ENCODE measurements at regions not wholly inside any gene's neighbourhood (a gene's known extent, or its start where the extent isn't known, plus 50 kb on each side); places are given as distances from the start of the nearest gene placed in this dataset.

DNA sequence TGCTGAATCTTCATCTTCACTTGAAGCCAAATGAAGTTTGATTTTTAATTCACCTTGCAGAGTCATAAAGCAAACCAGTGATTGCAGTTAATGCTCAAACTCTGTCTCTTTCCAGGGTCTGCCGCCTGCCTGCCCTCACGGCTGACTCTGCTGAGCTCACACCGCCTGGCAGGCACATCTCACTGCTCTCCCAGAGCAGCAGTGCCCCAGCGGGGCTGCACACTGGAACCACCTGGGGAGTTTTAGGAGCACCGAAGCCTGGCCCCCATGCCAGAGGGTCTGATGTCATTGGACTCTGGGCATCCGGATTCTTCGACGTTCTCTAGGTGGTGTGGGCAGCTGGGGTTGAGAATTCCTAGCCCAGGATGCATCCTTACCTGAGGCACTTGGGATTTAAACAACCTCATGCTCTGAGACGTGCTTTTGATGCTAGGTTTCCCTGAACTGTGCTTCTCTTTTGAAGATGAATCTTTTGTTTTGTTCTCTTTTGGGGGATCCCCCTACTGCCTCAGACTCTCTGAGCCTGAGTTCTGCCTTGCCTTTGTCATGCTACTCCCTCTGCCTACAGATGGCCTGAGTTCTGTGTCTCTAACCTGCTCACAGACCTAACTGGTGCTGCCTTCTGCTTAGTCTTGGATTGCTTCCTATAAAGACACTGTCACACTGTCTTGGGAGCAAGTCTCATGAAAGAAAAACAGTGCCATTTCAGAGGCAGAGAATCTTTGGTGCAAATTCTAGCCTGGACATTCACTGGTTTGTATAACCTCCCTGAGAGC lies 438.1 kb upstream of the CCL2 start:
- H3K4me3 ChIP-seq (ENCODE audit: control insufficient read depth, low read depth, low read length): no peak overlapping the region
- TF ChIP-seq, protein P1, sequence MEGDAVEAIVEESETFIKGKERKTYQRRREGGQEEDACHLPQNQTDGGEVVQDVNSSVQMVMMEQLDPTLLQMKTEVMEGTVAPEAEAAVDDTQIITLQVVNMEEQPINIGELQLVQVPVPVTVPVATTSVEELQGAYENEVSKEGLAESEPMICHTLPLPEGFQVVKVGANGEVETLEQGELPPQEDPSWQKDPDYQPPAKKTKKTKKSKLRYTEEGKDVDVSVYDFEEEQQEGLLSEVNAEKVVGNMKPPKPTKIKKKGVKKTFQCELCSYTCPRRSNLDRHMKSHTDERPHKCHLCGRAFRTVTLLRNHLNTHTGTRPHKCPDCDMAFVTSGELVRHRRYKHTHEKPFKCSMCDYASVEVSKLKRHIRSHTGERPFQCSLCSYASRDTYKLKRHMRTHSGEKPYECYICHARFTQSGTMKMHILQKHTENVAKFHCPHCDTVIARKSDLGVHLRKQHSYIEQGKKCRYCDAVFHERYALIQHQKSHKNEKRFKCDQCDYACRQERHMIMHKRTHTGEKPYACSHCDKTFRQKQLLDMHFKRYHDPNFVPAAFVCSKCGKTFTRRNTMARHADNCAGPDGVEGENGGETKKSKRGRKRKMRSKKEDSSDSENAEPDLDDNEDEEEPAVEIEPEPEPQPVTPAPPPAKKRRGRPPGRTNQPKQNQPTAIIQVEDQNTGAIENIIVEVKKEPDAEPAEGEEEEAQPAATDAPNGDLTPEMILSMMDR (IDR thresholded peaks at IDR 0.05; ENCODE audit: control insufficient read depth, insufficient read depth, low read depth, low read length, missing control alignments): no peak
- DNase-seq (ENCODE audit: low read depth): no peak

DNA sequence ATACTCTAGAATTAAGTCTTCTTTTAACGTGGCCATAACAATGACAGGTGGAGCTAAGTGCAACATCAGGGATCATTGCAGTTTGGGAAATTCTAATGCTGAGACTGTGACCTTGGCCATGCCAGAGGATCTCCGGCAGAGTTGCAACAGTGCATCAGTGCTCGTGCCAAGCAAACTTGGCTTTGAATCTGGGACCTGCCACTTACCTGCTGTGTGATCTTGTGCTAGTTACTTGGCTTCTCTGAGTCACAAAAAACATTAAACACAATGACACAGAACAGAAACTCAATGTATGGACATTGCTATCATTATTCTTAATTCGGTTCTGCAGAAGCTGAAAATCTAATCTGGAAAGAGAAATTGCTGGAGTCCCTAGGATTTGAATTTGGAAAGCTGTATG lies 435.5 kb upstream of the CCL2 start:
- no peak overlapping the region for H3K4me3 ChIP-seq (ENCODE audit: control insufficient read depth, low read depth, low read length)
- TF ChIP-seq, protein P1 (IDR thresholded peaks at IDR 0.05; ENCODE audit: control insufficient read depth, insufficient read depth, low read depth, low read length, missing control alignments): no peak
- DNase-seq (ENCODE audit: low read depth): no peak

DNA sequence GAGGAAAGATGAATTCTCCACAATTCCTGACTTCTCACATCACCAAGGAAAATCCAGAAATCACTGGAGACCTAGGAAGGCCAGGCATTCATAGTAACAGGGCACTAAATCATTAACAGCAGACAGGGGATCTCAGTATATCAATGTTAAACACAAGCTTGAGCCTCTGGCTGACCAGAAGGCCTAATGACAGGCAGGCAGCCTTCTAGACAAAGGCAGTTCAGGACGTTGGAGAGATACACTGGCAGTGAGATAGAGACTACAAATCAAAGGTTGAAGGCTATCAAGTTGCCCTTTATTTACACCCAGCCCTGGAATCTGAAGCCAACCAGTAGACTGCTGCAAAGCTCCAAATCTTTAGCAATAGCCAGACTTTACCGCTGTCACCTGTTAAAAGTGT lies 422.8 kb upstream of the CCL2 start:
- no peak for DNase-seq (ENCODE audit: low read depth)
- no peak overlapping the region for H3K4me3 ChIP-seq (ENCODE audit: control insufficient read depth, low read depth, low read length)
- TF ChIP-seq, protein P1 (IDR thresholded peaks at IDR 0.05; ENCODE audit: control insufficient read depth, insufficient read depth, low read depth, low read length, missing control alignments): no peak

DNA sequence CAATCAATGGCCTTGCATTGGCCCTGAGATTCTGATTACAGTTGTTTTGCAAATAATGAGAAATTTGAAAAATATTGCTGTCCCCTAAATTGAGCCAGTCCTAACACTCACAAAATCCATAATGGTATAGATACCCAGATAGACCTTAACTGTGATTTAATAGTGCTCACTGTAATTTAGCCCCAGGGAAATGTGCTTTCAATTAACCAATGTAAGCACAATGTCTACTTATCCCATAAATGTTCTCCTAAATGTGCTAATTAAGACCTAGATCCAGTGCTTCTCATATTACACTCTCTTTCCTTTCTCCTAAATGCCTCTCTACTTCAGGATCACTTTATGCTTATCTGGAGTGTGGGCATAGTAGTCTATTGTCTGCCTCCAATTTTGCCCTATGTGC lies 417.8 kb upstream of the CCL2 start:
- no peak overlapping the region for H3K4me3 ChIP-seq (ENCODE audit: control insufficient read depth, low read depth, low read length)
- DNase-seq (ENCODE audit: low read depth): no peak
- TF ChIP-seq, protein P1 (IDR thresholded peaks at IDR 0.05; ENCODE audit: control insufficient read depth, insufficient read depth, low read depth, low read length, missing control alignments): no peak

DNA sequence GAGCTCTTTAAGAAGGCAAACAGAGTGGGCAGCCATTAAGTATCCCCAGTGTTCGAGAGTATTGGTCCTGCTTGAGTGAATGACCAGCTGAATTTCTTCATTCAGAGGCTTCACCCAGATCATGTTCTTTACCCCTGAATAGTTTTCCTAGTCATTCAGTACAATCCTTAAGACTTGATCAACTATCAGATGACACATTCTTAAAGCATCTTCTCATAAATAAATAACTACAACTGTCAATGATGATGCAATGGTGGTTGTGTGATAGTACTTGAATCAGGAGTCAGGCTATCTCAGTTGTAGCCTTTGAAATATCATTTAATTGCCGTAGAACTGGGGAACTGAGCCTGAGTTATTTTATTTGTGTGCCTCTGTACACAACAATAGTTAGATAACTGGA lies 416.8 kb upstream of the CCL2 start:
- H3K4me3 ChIP-seq (ENCODE audit: control insufficient read depth, low read depth, low read length): no peak overlapping the region
- TF ChIP-seq, protein P1 (IDR thresholded peaks at IDR 0.05; ENCODE audit: control insufficient read depth, insufficient read depth, low read depth, low read length, missing control alignments): no peak
- DNase-seq (ENCODE audit: low read depth): no peak

DNA sequence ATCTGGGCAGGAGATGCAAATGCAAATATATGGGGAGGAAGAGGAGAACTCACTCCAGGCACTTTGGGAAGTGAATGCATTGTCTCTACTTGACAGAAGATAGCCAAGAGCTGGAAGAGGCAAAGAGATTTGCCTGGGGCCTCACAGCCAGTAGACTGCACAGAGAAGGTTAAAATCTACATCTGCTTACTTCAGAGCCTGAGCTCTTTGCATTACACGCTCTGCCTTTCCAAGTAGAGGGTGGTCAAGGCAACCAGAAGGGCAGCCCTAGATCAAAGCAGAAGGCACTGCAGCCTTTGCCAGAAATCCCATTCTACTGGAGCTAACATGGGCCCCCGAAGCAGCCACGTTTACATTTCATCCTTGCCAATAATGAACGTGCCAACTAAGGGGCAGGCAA lies 407.2 kb upstream of the CCL2 start:
- TF ChIP-seq, protein P1 (IDR thresholded peaks at IDR 0.05; ENCODE audit: control insufficient read depth, insufficient read depth, low read depth, low read length, missing control alignments): no peak
- DNase-seq (ENCODE audit: low read depth): no peak
- no peak overlapping the region for H3K4me3 ChIP-seq (ENCODE audit: control insufficient read depth, low read depth, low read length)

Data from AG09309 (cell line).